Activated gamma-delta T cell treated with Interleukin-2 at 50 U/mL for 16 hours (primary cell): ENCODE measurements at regions not wholly inside any gene's neighbourhood (a gene's known extent, or its start where the extent isn't known, plus 50 kb on each side); places are given as distances from the start of the nearest gene placed in this dataset.
A peak's percentile ranks its signal among the peaks of the same experiment; 100 is the strongest.

ENCODE experiments used
- DNase-seq: peaks from one replicate; pipeline ENCODE4 v3.0.0-alpha.2; 2020

DNA sequence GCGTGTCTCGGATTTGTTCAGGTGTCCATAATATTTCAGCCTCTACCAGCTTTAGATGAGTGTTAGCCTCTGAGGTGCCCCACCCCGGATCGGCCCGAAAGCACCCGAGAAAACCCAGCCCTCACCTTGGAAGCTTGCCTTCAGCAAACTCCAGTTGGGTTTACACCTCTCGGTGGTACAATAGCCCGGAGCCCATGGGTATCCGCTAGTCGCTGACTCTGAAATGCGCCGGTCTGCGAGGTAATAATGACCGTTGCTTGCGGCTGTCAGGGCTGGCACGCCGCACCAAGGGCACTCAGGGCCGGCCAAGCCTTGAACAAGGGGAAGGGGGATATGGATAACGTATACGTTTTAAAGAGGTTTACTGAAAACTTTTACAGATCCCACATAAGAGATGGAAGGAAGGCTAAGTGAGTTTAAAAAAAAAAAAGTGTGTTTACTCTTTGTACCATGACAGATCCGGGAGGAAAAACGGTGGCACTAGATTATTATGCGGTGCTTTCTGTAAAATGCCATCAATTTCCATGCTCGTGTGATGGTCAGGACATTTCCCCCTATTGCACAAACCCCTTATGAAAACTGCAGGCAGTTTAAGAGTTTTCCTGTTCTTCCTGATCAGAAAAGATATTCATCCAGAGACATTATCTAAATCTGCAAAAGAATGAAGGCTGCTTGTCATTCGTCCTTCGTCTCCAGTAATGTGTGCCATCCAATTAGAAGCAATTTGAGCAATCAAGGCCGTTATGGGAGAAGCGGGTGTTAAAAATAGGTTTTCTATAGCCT is 124.2 kb downstream of the TMEM161B start:
- DNase-seq = no peak

GRCh38 chr5:88143693-88144218 is 124.9 kb downstream of the TMEM161B start:
- DNase-seq = no peak

DNA sequence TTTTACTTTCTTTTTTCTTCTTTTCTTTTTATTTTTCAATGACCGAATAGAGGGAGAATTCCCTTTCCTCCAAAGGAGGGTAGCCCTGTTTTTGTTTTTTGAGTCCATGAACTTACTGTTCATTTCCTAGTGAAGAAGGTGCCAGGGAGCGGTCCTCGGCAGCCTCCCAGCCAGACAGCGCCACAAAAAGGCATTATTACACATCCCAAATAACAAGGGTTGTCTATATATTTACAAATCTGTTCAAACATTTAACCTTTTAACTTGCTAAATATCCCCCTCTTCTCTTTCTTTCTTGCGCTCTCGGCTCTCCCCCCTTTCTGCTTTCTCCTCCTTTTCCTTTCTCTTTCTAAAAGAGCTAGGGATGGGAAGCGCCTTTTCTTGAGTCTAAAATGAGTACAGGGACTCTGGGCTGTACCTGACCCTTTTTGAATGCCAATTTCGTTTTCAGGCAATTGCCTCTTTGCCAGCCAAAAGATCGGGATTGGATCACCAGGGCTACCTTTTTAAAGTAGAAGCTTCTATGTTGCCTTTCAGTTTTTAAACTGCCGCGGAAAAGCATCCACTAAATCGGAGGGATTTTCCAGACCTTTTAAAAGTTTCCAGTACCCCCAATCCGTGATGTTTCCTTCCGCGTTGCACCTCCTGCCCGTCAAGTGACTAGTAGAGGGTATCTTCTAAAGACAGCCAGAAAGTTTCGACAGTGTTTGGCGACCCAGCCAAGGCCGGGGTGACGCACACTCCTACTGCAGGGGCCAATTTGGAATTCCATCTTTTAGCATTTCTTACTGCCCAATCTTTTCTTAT is 125.6 kb downstream of the TMEM161B start:
- DNase-seq = no peak

DNA sequence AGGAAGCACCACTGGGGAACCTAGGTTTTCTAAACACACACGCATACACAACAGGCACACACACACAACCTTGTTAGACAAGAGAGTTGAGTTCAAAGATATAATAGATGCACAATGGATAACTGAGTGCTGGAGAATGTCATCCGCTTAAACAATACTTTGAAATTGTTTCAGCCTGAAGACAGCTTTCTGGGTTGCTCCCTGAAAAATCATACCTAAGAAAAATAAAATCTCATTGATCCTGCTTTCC is 126.1 kb downstream of the TMEM161B start:
- DNase-seq = no peak

DNA sequence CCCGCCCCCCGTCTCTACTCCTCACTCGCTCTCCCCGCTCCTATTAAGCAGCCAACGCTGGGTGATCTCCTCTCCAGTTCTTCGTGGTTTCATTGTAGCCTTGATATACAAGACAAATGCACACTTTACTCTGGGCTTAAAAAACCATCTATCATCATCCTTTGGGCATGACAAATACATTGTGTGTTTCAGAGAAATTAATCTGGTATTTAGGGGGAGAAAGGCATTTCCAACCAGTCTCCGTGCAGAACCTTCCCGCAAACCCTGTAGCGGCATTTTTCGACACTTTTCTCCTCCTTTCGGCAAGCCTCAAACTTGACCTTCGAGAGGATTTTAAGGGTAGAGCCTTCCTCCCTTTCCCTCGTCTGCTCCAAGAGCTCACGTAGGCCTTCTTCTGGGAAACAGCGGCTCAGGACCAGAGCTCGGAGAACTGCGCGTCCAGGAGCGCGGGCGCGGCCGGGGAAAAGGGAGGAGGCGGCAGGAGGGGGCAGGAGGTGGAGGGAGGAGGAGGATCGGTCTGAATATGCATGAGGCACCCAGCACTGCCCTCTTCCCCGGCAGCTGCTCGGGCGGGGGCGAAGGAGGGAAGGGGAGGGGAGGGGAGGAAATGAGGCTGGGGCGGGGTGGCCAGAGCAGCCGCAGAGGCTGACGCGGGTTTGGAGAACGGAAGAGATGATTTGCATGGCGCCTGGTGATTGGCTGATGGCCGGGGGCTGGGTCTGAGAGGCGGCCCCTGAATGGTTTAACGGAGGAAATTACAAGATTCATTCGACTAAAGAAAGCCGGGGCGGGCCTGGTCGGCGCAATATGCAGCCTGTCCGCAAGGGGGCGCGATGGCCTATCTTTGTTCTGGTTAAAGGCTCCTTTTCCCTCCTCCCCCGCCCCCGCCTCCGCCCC is 127.5 kb downstream of the TMEM161B start:
- DNase-seq = peak; percentile 73

- DNase-seq = no peak
These were observed 128.2 kb downstream of the TMEM161B start for GRCh38 chr5:88140396-88140855.

DNA sequence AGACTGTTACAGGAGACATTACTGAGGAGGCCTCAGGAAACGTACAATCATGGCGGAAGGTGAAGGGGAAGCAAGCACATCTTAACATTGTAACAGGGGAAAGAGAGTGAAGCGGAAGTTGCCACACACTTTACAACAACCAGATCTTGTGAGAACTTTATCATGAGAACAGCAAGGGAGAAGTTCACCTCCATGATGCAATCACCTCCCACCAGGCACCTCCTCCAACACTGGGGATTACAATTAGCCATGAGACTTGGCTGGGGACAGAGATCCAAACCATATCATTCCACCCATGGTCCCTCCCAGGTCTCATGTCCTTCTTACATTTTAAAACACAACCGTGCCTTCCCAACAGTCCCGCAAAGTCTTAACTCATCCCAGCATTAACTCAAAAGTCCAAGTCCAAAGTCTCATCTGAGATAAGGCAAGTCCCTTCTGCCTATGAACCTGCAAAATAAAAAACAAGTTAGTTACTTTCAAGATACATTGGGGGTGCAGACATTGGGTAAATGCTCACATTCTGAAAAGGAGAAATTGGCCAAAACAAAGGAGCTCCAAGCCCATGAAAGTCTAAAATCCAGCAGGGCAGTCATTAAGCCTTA is 138.3 kb downstream of the TMEM161B start:
- no peak for DNase-seq

DNA sequence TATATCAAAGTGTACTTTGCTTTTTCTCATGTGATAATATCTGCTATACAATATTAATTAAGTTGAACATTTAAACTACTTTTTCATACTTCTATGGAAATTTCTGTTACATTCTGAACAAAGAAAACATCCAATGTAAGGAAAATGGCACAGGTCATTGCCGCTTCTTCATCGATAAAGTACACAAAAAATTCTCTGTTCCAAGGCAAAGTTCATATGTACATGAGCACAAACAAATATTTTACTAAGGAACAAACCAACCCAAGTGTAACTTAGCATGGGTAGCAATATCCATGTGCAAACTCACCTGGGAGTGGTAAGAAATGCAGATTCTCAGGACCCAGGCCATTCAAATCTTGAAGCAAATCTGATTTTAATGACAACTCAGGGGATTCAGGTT is 139.8 kb downstream of the TMEM161B start:
- DNase-seq = no peak

DNA sequence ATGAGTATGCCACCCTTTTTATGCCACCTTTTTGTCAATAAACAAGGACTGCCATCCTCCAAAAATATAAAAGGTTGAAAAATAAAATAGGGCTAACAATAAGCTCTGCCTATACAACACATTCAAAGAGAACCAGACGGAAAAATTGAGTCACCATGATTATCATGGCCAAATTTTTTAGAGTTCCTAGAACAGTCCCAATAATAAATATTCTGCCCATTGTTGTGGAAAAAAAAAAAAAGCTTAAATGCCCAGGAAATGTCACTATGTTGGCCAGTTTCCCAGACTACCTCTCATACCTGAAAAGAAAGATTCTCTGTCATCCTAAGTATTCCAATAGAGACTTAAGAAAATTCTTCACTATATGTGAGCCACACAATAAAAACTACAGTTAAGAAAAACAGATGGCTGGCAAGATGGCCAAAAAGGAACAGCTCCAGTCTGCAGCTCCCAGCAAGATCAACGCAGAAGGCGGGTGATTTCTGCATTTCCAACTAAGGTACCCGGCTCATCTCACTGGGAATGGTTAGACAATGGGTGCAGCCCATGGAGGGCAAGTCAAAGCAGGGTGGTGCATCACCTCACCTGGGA is 149.0 kb downstream of the TMEM161B start:
- DNase-seq = no peak

DNA sequence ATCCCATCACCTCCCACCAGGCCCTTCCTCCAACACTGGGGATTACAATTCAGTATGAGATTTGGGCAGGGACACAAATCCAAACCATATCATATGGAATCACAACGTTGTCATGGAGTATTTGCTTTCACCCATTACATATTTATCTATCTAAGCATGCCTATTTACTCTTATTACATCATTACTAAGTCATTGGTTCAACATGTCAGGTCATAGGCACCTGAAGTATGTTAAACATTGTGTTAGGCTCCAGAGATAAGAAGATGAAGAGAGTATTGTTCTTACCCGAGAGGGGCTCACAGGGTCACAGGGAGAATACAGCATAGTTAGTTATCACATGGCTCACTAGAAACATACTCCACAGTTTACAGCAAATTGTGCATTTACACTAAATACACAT is 150.5 kb downstream of the TMEM161B start:
- DNase-seq = no peak

DNA sequence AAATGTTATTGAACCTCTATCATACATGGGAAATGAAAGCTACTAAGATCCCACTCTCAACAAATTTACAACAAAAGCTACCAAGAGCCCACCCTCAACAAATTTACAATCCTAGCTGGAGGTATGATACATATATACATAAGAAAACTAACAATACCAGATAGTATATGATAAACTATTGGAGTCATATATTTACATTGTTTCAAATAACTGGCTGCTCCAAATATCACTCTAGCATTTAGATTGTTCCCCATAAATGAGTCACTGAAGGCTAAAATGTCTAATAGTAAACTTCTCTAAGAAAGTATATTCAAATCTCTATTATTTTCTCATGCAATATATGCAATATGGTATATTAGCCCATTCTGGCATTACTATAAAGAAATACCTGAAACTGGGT is 151.1 kb downstream of the TMEM161B start:
- DNase-seq = no peak

DNA sequence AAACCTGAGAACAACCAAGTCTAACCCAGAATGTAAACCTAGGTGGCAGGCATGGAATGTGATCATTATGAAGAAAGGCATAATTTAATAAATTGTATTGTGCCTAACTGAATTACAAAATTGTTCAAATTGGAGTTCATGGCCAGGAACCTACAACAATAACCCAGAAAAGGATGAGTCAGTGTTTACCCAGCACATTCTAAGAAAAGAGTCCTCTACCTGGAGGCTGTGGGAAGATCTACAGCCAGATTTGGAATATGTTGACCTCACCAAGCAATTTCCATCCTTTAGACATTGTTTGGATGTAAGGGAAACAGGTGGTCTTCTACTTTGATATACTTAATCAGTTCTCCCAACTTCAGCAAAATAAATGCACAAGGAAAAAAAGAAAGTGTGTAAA is 152.2 kb downstream of the TMEM161B start:
- no peak for DNase-seq

- DNase-seq = no peak
These were observed 153.4 kb downstream of the TMEM161B start for GRCh38 chr5:88115211-88115610.

GRCh38 chr5:88113429-88113828 is 155.2 kb downstream of the TMEM161B start:
- no peak for DNase-seq

- DNase-seq = no peak
These were observed 158.8 kb downstream of the TMEM161B start for GRCh38 chr5:88109818-88110217.

DNA sequence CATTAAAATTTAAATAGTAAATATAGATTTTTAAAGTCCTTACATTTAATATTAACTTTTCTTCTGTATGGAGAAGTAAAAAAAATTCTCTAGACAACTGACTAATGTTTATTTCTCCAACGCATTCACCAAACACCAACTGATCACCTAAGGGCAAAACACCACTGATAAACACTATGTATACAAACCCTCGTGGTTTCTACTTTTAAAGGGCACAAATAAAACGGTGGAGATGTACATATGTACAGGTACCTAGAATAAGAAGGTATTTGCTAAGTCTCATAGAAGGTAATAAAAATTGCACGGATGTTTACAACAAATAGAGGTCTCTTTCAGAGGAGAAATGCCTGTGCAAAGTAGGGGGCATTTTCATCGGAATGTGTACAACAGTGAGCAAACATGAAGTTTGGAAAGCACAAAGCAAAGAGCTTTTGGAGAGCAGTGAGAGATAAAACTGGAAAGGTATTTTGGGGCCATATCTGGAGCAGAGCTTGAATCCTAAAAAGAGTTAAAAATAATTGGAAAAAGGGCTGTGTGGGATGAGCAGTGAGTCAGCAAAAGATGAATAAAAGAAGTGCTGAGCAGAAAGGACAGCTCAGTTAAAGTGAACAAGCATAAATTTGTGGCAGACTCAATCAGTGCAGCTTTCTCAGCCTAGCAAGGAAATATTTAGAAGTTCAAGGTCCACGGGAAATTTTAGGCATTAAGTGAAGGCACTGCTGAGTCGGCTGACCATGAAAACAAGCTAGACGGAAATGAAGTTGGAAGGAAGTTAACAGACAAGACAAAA is 160.0 kb downstream of the TMEM161B start:
- DNase-seq = no peak

DNA sequence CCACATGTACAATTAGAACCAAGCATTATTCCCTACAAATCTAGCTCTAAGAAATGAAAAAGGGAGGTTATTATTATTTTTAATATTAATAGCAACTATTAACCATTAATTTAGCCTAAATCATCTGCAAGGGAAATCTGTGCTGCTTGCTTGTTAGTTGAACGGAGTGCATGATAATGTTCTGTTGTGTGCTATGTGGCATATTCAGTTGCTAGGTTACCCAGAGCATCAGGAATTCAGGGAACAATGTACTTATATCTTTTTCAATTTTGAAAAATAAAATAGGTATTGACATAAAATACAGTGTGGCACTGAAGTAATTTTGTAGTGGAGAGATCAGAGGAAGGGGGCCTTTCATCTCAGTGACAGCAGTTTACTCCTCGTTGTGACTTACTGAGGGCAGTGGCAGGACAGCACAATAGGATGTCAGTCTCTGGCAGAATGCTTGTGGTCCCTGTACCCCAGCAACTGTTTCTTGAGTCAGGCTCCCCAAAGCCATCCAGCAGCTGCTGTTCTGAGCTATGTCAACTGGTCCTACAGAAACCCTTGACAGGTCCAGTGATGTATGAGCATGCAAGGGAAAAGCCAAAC is 173.6 kb downstream of the TMEM161B start:
- DNase-seq = no peak

GRCh38 chr5:88094403-88094802 is 174.2 kb downstream of the TMEM161B start:
- no peak for DNase-seq

- DNase-seq = no peak
These were observed 174.9 kb downstream of the TMEM161B start for GRCh38 chr5:88093765-88094164.

GRCh38 chr5:88092958-88093605 is 175.6 kb downstream of the TMEM161B start:
- no peak for DNase-seq

- no peak for DNase-seq
These were observed 176.3 kb downstream of the TMEM161B start for GRCh38 chr5:88092358-88092757.
